Mesenchymal stem cell (in vitro differentiated cells and primary cell): ENCODE measurements at regions not wholly inside any gene's neighbourhood (a gene's known extent, or its start where the extent isn't known, plus 50 kb on each side); places are given as distances from the start of the nearest gene placed in this dataset.

ENCODE experiments used
- DNase-seq: peaks from one replicate; pipeline ENCODE4 v3.0.0-alpha.2; 2013
- H2AFZ ChIP-seq: one replicate; pipeline ENCODE4 v1.6.1; 2013; ENCODE audit warnings: low read depth, mild to moderate bottlenecking, control low read depth, inconsistent platforms, low read length, moderate library complexity
- H2AK5ac ChIP-seq: 2 replicates; pipeline ENCODE4 v1.6.1; 2013; ENCODE audit warnings: low read length, moderate library complexity, mild to moderate bottlenecking, inconsistent platforms; ENCODE audit not compliant: severe bottlenecking
- H2BK120ac ChIP-seq: one replicate; pipeline ENCODE4 v1.6.1; 2013; ENCODE audit warnings: low read depth, mild to moderate bottlenecking, inconsistent platforms, low read length, moderate library complexity
- H2BK12ac ChIP-seq, 2 experiments: one replicate each; pipeline ENCODE4 v1.6.1; 2013; ENCODE audit warnings: inconsistent platforms in 2 of 2, low read length in 2 of 2, mild to moderate bottlenecking in 2 of 2, moderate library complexity in 2 of 2, control low read depth in 1 of 2
- H2BK15ac ChIP-seq: one replicate; pipeline ENCODE4 v1.6.1; 2013; ENCODE audit warnings: mild to moderate bottlenecking, low read depth, inconsistent platforms; ENCODE audit not compliant: poor library complexity, severe bottlenecking
- H2BK5ac ChIP-seq: 2 replicates; pipeline ENCODE4 v1.6.1; 2013; ENCODE audit warnings: low read depth, mild to moderate bottlenecking, low read length, control low read depth, inconsistent platforms; ENCODE audit not compliant: poor library complexity, severe bottlenecking
- H3K14ac ChIP-seq, 2 experiments: one replicate each; pipeline ENCODE4 v1.6.1; 2013; ENCODE audit warnings: inconsistent platforms in 2 of 2, low read length in 2 of 2, control low read depth in 1 of 2, mild to moderate bottlenecking in 1 of 2, moderate library complexity in 1 of 2
- H3K18ac ChIP-seq, 2 experiments: one replicate each; pipeline ENCODE4 v1.6.1; 2013; ENCODE audit warnings: inconsistent platforms in 2 of 2, low read length in 2 of 2, control low read depth in 1 of 2, low read depth in 1 of 2, mild to moderate bottlenecking in 1 of 2
- H3K23ac ChIP-seq, 2 experiments: one replicate each; pipeline ENCODE4 v1.6.1; 2013; ENCODE audit warnings: inconsistent platforms in 2 of 2, low read length in 2 of 2, mild to moderate bottlenecking in 2 of 2, moderate library complexity in 2 of 2, control low read depth in 1 of 2
- H3K27ac ChIP-seq: 2 replicates; pipeline ENCODE4 v1.5.1; 2013; ENCODE audit warnings: mild to moderate bottlenecking, moderate library complexity, low read length, control low read depth, inconsistent platforms; ENCODE audit not compliant: poor library complexity, severe bottlenecking
- H3K27me3 ChIP-seq, 2 experiments: 2 replicates each; pipeline versions ENCODE4 v1.6.1 to v1.7.0; 2013; ENCODE audit warnings: low read length in 2 of 2, mild to moderate bottlenecking in 2 of 2, moderate library complexity in 2 of 2, control low read depth in 1 of 2, inconsistent platforms in 1 of 2; ENCODE audit not compliant: control insufficient read depth in 1 of 2, insufficient read depth in 1 of 2
- H3K36me3 ChIP-seq, 2 experiments: 2 replicates each; pipeline versions ENCODE4 v1.6.1 to v1.7.0; 2013; ENCODE audit warnings: low read length in 2 of 2, control low read depth in 1 of 2, inconsistent platforms in 1 of 2, low read depth in 1 of 2, mild to moderate bottlenecking in 1 of 2; ENCODE audit not compliant: insufficient read depth in 2 of 2, control insufficient read depth in 1 of 2
- H3K4ac ChIP-seq, 2 experiments: one replicate each; pipeline ENCODE4 v1.6.1; 2013; ENCODE audit warnings: inconsistent platforms in 2 of 2, low read length in 2 of 2, mild to moderate bottlenecking in 2 of 2, moderate library complexity in 2 of 2, control low read depth in 1 of 2, low read depth in 1 of 2
- H3K4me1 ChIP-seq: 2 replicates; pipeline ENCODE4 v1.6.1; 2013; ENCODE audit warnings: low read depth, low read length, control low read depth; ENCODE audit not compliant: control insufficient read depth, insufficient read depth
- H3K4me2 ChIP-seq: 2 replicates; pipeline ENCODE4 v1.6.1; 2013; ENCODE audit warnings: low read length, mild to moderate bottlenecking, inconsistent platforms; ENCODE audit not compliant: poor library complexity, severe bottlenecking
- H3K4me3 ChIP-seq, 2 experiments: 2 replicates each; pipeline versions ENCODE4 v1.5.1 to v1.7.0; 2013; ENCODE audit warnings: low read length in 2 of 2, mild to moderate bottlenecking in 2 of 2, control low read depth in 1 of 2, low read depth in 1 of 2; ENCODE audit not compliant: insufficient read depth in 1 of 2
- H3K79me1 ChIP-seq: replicated peaks from 2 replicates; pipeline ENCODE4 v1.6.1; 2013; ENCODE audit warnings: mild to moderate bottlenecking, control low read depth, low read length, inconsistent platforms; ENCODE audit not compliant: poor library complexity, severe bottlenecking
- H3K9ac ChIP-seq: 2 replicates; pipeline ENCODE4 v1.7.0; 2013; ENCODE audit warnings: mild to moderate bottlenecking, low read length, moderate library complexity
- H3K9me3 ChIP-seq: 2 replicates; pipeline ENCODE4 v1.7.0; 2013; ENCODE audit warnings: mild to moderate bottlenecking, low read length; ENCODE audit not compliant: control insufficient read depth
- H4K8ac ChIP-seq: one replicate; pipeline ENCODE4 v1.6.1; 2013; ENCODE audit warnings: inconsistent platforms, mild to moderate bottlenecking, low read length, moderate library complexity
- H4K91ac ChIP-seq: one replicate; pipeline ENCODE4 v1.6.1; 2013; ENCODE audit warnings: mild to moderate bottlenecking, low read length, inconsistent platforms
- WGBS: methylation state at CpG from one replicate; pipeline ENCODE4 v1.1.7; 2013; ENCODE audit warnings: mixed read lengths; 5-methylcytosine and 5-hydroxymethylcytosine counted together

DNA sequence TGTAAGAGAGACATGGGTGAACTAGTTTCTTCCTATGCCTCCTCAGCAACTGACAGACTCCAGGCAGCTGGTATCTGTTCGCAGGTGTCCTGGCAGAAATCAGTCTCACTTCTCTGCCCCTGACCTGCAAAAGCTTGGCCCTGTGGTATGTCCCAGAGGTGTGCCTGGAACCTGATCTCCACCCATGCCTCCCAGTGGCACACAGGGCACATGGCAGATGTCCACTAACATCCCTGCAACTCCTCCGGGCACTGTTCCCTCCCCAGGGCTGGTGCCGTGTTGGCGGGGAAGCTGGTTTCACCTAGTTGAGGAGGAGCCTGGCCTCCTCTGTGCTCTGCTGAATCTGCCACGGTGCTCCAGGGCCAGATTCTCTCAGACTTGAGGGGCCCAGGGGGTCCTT is 123.3 kb upstream of the GGTLC1 start:
- no peak overlapping the region for H3K18ac ChIP-seq
- H3K23ac ChIP-seq, result no peak overlapping the region
- H3K27me3 ChIP-seq, result peaks cover 2 to 28% of the 10 kb centered on the region in 2 experiments
- no peak overlapping the region for H3K4me3 ChIP-seq
- H4K8ac ChIP-seq, result no peak overlapping the region
- H2AK5ac ChIP-seq, result no peak overlapping the region
- H3K4ac ChIP-seq, result no peak overlapping the region
- no peak overlapping the region for H3K14ac ChIP-seq
- H3K9ac ChIP-seq, result no peak overlapping the region
- H3K79me1 ChIP-seq, result no peaks in the 10 kb centered on the region
- no peak overlapping the region for H3K4me2 ChIP-seq
- DNase-seq, result no peak
- no peak overlapping the region for H2BK12ac ChIP-seq
- no peaks in the 10 kb centered on the region for H3K9me3 ChIP-seq
- no peak overlapping the region for H2BK15ac ChIP-seq
- no peak overlapping the region for H2BK120ac ChIP-seq
- H3K4me1 ChIP-seq, result no peaks in the 10 kb centered on the region
- H2AFZ ChIP-seq, result no peak overlapping the region
- WGBS, result 83% methylated on average over 5 of the region's 5 CpGs
- no peak overlapping the region for H2BK5ac ChIP-seq
- peak overlapping the region; percentile 20 for H4K91ac ChIP-seq
- no peaks in the 10 kb centered on the region for H3K36me3 ChIP-seq
- H3K27ac ChIP-seq, result no peak overlapping the region

DNA sequence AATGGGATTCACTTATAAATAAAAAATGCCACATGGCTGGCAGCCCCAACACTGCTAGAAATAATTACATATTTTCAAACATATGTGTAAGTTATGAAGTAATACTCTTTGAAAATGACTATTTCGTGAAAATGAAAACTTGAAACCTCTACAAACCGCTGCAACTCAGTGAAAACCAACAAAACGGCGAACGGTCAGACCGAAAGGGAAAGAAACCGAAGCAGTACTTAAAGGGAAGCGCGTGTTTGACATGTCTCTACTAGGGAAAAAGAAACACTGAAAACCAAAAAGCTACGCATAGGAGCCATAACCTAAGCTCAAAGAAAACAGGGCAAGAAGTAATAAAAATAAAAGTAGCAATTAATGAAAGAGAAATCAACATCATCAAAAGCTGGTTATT is 121.0 kb upstream of the GGTLC1 start:
- H3K23ac ChIP-seq, result no peak overlapping the region
- no peak overlapping the region for H3K27ac ChIP-seq
- no peak overlapping the region for H2BK15ac ChIP-seq
- DNase-seq, result no peak
- H2BK120ac ChIP-seq, result no peak overlapping the region
- H4K8ac ChIP-seq, result no peak overlapping the region
- H3K79me1 ChIP-seq, result no peaks in the 10 kb centered on the region
- no peaks in the 10 kb centered on the region for H3K4me1 ChIP-seq
- H2BK5ac ChIP-seq, result no peak overlapping the region
- no peak overlapping the region for H2AFZ ChIP-seq
- H2AK5ac ChIP-seq, result no peak overlapping the region
- no peak overlapping the region for H3K18ac ChIP-seq
- H2BK12ac ChIP-seq, result no peak overlapping the region
- no peak overlapping the region for H3K9ac ChIP-seq
- H3K4me3 ChIP-seq, result no peak overlapping the region
- no peak overlapping the region for H3K4ac ChIP-seq
- H3K14ac ChIP-seq, result no peak overlapping the region
- no peaks in the 10 kb centered on the region for H3K9me3 ChIP-seq
- WGBS, result 90% methylated on average over 7 of the region's 10 CpGs
- no peaks in the 10 kb centered on the region for H3K36me3 ChIP-seq
- no peak overlapping the region for H4K91ac ChIP-seq
- no peak overlapping the region for H3K4me2 ChIP-seq
- peaks cover 0 to 17% of the 10 kb centered on the region in 2 experiments for H3K27me3 ChIP-seq

GRCh38 chr20:24109008-24109407 is 120.4 kb upstream of the GGTLC1 start:
- Histone ChIP-seq H3K79me1 (no peaks in the 10 kb centered on the region), H3K4ac (no peak overlapping the region), H3K4me3 (no peak overlapping the region), H3K23ac (no peak overlapping the region), H3K9ac (no peak overlapping the region), H3K27me3 (peaks cover 0 to 14% of the 10 kb centered on the region in 2 experiments), H2BK12ac (no peak overlapping the region), H2BK15ac (no peak overlapping the region), H3K36me3 (no peaks in the 10 kb centered on the region), H4K91ac (no peak overlapping the region), H2BK5ac (no peak overlapping the region), H3K9me3 (no peaks in the 10 kb centered on the region), H3K4me1 (no peaks in the 10 kb centered on the region), H3K4me2 (no peak overlapping the region), H2BK120ac (no peak overlapping the region), H3K18ac (no peak overlapping the region), H3K27ac (no peak overlapping the region), H2AK5ac (no peak overlapping the region), H2AFZ (no peak overlapping the region), H4K8ac (no peak overlapping the region), H3K14ac (no peak overlapping the region)
- no peak for DNase-seq
- WGBS, result 80% methylated on average over 6 of the region's 12 CpGs

DNA sequence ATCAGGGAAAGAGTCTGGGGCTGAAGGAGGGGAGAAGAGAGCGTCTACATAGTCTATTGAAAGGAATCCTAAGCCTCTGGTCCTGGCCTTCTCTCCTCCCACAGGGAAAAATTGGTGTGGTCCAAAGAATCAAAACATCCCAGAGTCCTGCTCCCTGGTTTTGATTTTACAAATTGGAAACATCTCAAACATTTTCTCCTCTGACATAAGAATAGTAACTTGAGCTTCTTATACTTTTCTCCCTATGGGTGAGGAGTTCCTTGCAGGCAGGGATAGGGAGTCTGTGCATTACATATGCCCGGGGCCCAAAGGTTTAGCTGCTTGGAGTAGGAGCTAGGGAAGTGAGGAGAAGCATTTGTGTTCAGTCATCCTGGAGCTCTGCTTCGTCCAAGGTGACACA is 120.0 kb upstream of the GGTLC1 start:
- H2AK5ac ChIP-seq, result no peak overlapping the region
- WGBS, result 67% methylated on average over 2 of the region's 3 CpGs

More for the DNA sequence above, 120.0 kb upstream of the GGTLC1 start:
- H3K9ac ChIP-seq, result no peak overlapping the region
- no peak overlapping the region for H3K27ac ChIP-seq
- no peak overlapping the region for H3K18ac ChIP-seq
- no peaks in the 10 kb centered on the region for H3K4me1 ChIP-seq
- H3K4ac ChIP-seq, result no peak overlapping the region
- H4K91ac ChIP-seq, result no peak overlapping the region
- no peak overlapping the region for H2AFZ ChIP-seq
- DNase-seq, result no peak
- no peaks in the 10 kb centered on the region for H3K9me3 ChIP-seq
- H3K14ac ChIP-seq, result no peak overlapping the region
- no peak overlapping the region for H2BK12ac ChIP-seq
- no peak overlapping the region for H3K23ac ChIP-seq
- no peak overlapping the region for H2BK5ac ChIP-seq
- H3K4me2 ChIP-seq, result no peak overlapping the region
- H3K36me3 ChIP-seq, result no peaks in the 10 kb centered on the region
- H2BK120ac ChIP-seq, result no peak overlapping the region
- no peak overlapping the region for H3K4me3 ChIP-seq
- no peak overlapping the region for H4K8ac ChIP-seq
- H2BK15ac ChIP-seq, result no peak overlapping the region
- peaks cover 0 to 14% of the 10 kb centered on the region in 2 experiments for H3K27me3 ChIP-seq
- no peaks in the 10 kb centered on the region for H3K79me1 ChIP-seq
